GM21786 (cell line): ENCODE measurements at regions not wholly inside any gene's neighbourhood (a gene's known extent, or its start where the extent isn't known, plus 50 kb on each side); places are given as distances from the start of the nearest gene placed in this dataset.
"Not testable (repeated sequence)": the region's sequence is repeated elsewhere in the genome, so short reads cannot be mapped to it uniquely, and the experiment has no call there.

ENCODE experiments used
- ATAC-seq: cut with Tn5 transposase; IDR thresholded peaks from one replicate; pipeline ENCODE4 v1.9.1; 2021; ENCODE audit not compliant: unreplicated experiment

- ATAC-seq = no peak
These were observed 1006.9 kb upstream of the CTNND2 start for GRCh38 chr5:12911156-12911555.

GRCh38 chr5:12910641-12911040 is 1006.4 kb upstream of the CTNND2 start:
- ATAC-seq = no peak

- no peak for ATAC-seq
These were observed 998.4 kb upstream of the CTNND2 start for GRCh38 chr5:12902611-12903010.

- no peak for ATAC-seq
These were observed 997.5 kb upstream of the CTNND2 start for GRCh38 chr5:12901696-12902095.

GRCh38 chr5:12896086-12896485 is 991.8 kb upstream of the CTNND2 start:
- no peak for ATAC-seq

- ATAC-seq = no peak
These were observed 980.8 kb upstream of the CTNND2 start for GRCh38 chr5:12885018-12885417.

- no peak for ATAC-seq
These were observed 979.1 kb upstream of the CTNND2 start for GRCh38 chr5:12883395-12883794.

GRCh38 chr5:12876541-12877298 is 972.5 kb upstream of the CTNND2 start:
- no peak for ATAC-seq

- no peak for ATAC-seq
These were observed 966.8 kb upstream of the CTNND2 start for GRCh38 chr5:12870872-12871539.

GRCh38 chr5:12865529-12865928 is 961.3 kb upstream of the CTNND2 start:
- no peak for ATAC-seq

GRCh38 chr5:12861886-12862654 is 957.8 kb upstream of the CTNND2 start:
- ATAC-seq = no peak

GRCh38 chr5:12856105-12856504 is 951.9 kb upstream of the CTNND2 start:
- ATAC-seq = not testable (repeated sequence)

GRCh38 chr5:12854386-12854785 is 950.1 kb upstream of the CTNND2 start:
- ATAC-seq = no peak

GRCh38 chr5:12851761-12852160 is 947.5 kb upstream of the CTNND2 start:
- ATAC-seq = no peak

- no peak for ATAC-seq
These were observed 944.5 kb upstream of the CTNND2 start for GRCh38 chr5:12848709-12849108.

- ATAC-seq = no peak
These were observed 941.4 kb upstream of the CTNND2 start for GRCh38 chr5:12845549-12846159.

- ATAC-seq = no peak
These were observed 936.7 kb upstream of the CTNND2 start for GRCh38 chr5:12840972-12841371.

GRCh38 chr5:12837592-12837991 is 933.3 kb upstream of the CTNND2 start:
- ATAC-seq = no peak

- no peak for ATAC-seq
These were observed 920.9 kb upstream of the CTNND2 start for GRCh38 chr5:12825163-12825562.

GRCh38 chr5:12805165-12805698 is 901.0 kb upstream of the CTNND2 start:
- ATAC-seq = no peak

- no peak for ATAC-seq
These were observed 894.9 kb upstream of the CTNND2 start for GRCh38 chr5:12799165-12799564.
